K562 (cell line): ENCODE measurements at regions not wholly inside any gene's neighbourhood (a gene's known extent, or its start where the extent isn't known, plus 50 kb on each side); places are given as distances from the start of the nearest gene placed in this dataset.

Experiments used
- ATAC-seq: fragments of 200-7000 bp; cut with Tn5 transposase; 3 replicates; pipeline ENCODE4 v1.9.1; 2020; ENCODE audit warnings: moderate library complexity
- BruUV-seq: library from RNA; stranded (reverse); fragments of 400-500 nt; replicated peaks from 2 replicates; lab custom pipeline; 2021; lab: Mats Ljungman, UMichigan
- CTCF ChIA-PET: fragments of 300-600 bp; formaldehyde crosslinking; extraction: SDS; loops from one replicate; lab custom pipeline; 2021; ENCODE audit warnings: low intra/inter-chr PET ratio; lab: Yijun Ruan, JAX
- POLR2A ChIA-PET: fragments of 300-600, 350-650 bp; sonication (Branson Sonifier 250); formaldehyde crosslinking; extraction: SDS; loops from one replicate; lab custom pipeline; 2021; ENCODE audit warnings: antibody characterized with exemption, inconsistent platforms; lab: Yijun Ruan, JAX
- DNase-seq, 4 experiments: peaks; one replicate each; pipeline versions ENCODE4 v3.0.0 to v3.0.0-alpha.2; 2011 to 2018; ENCODE audit warnings: low spot score in 3 of 4, mixed read lengths in 3 of 4; ENCODE audit errors: extremely low read depth in 1 of 4
- FAIRE-seq: peaks from 2 replicates; lab custom pipeline; 2011; peaks lifted over from hg19 to GRCh38; lab: Jason Lieb, UNC
- H2AFZ ChIP-seq: 2 replicates; pipeline ENCODE4 v1.6.0; 2011; ENCODE audit warnings: low read depth, low read length, control low read depth, inconsistent platforms
- H3K27ac ChIP-seq: fragments of 200-600 bp; 3 replicates; pipeline ENCODE4 v1.8.0; 2011; ENCODE audit warnings: low read depth, mild to moderate bottlenecking, control low read depth, inconsistent platforms, low read length, moderate library complexity, mixed read lengths; ENCODE audit errors: extremely low read depth
- H3K27me3 ChIP-seq, 2 experiments: fragments of 300-600 bp in 1 of 2; 2 replicates in 1 of 2; 3 replicates in 1 of 2; pipeline versions ENCODE4 v1.6.0 to v1.8.0; 2011; ENCODE audit warnings: inconsistent platforms in 2 of 2, low read length in 2 of 2, mild to moderate bottlenecking in 1 of 2, mixed read lengths in 1 of 2, moderate library complexity in 1 of 2; ENCODE audit not compliant: control insufficient read depth in 2 of 2, insufficient read depth in 2 of 2
- H3K36me3 ChIP-seq: fragments of 300-600 bp; 3 replicates; pipeline ENCODE4 v1.8.0; 2011; ENCODE audit warnings: mild to moderate bottlenecking, low read length, inconsistent platforms; ENCODE audit not compliant: control insufficient read depth, insufficient read depth
- H3K4me1 ChIP-seq, 2 experiments: fragments of 200-600 bp in 1 of 2; replicated peaks in 1 of 2; 2 replicates in 1 of 2; 3 replicates in 1 of 2; pipeline versions ENCODE4 v1.5.1 to v1.8.0; 2011; ENCODE audit warnings: inconsistent platforms in 2 of 2, low read length in 2 of 2, mild to moderate bottlenecking in 1 of 2, mixed read lengths in 1 of 2, moderate library complexity in 1 of 2; ENCODE audit not compliant: control insufficient read depth in 2 of 2, insufficient read depth in 2 of 2
- H3K4me2 ChIP-seq: 2 replicates; pipeline ENCODE4 v1.6.1; 2011; ENCODE audit warnings: low read length, control low read depth, inconsistent platforms, mixed read lengths; ENCODE audit not compliant: insufficient read depth
- H3K4me3 ChIP-seq: fragments of 200-600 bp; sonication (generic), shearing (Covaris generic); 2 replicates; pipeline ENCODE4 v1.5.1; 2016; ENCODE audit warnings: control low read depth, inconsistent platforms
- H3K79me2 ChIP-seq: fragments of 200-600 bp; 3 replicates; pipeline ENCODE4 v1.8.0; 2011; ENCODE audit warnings: low read length, inconsistent platforms; ENCODE audit not compliant: control insufficient read depth, insufficient read depth
- H3K9ac ChIP-seq, 2 experiments: 2 replicates each; pipeline versions ENCODE4 v1.6.0 to v1.6.1; 2011; ENCODE audit warnings: low read depth in 2 of 2, low read length in 2 of 2, control low read depth in 1 of 2, inconsistent platforms in 1 of 2, mild to moderate bottlenecking in 1 of 2, mixed read lengths in 1 of 2; ENCODE audit not compliant: insufficient read depth in 1 of 2
- H3K9me1 ChIP-seq: one replicate; pipeline ENCODE4 v1.6.0; 2011; ENCODE audit warnings: inconsistent platforms, mild to moderate bottlenecking, low read length, moderate library complexity; ENCODE audit not compliant: control insufficient read depth, insufficient read depth
- H3K9me3 ChIP-seq: replicated peaks from 2 replicates; pipeline ENCODE4 v1.5.1; 2011; ENCODE audit warnings: low read depth, low read length, inconsistent platforms; ENCODE audit not compliant: control insufficient read depth, insufficient read depth
- H4K20me1 ChIP-seq: replicated peaks from 2 replicates; pipeline ENCODE4 v1.6.1; 2011; ENCODE audit warnings: low read length, inconsistent platforms, mixed read lengths; ENCODE audit not compliant: control insufficient read depth, insufficient read depth
- E2F5 ChIP-seq: sonication (generic); formaldehyde crosslinking; IDR thresholded peaks from 2 replicates; pipeline ENCODE4 v1.8.0; 2022; ENCODE audit warnings: mild to moderate bottlenecking, missing genetic modification reagents
- GABPB1 ChIP-seq: sonication (generic); formaldehyde crosslinking; IDR thresholded peaks from 2 replicates; pipeline ENCODE4 v1.8.0; 2022; ENCODE audit warnings: mild to moderate bottlenecking, missing genetic modification reagents
- THRB ChIP-seq: fragments of 450-650 bp; formaldehyde crosslinking; conservative IDR thresholded peaks from 2 replicates; pipeline ENCODE4 v1.4.0; 2022; ENCODE audit warnings: mild to moderate bottlenecking, missing genetic modification characterization
- ZNF140 ChIP-seq: fragments of 250-450 bp; sonication (Bioruptor Pico); IDR thresholded peaks from 2 replicates; pipeline ENCODE4 v1.8.0; 2021; ENCODE audit warnings: moderate library complexity, mild to moderate bottlenecking, inconsistent platforms
- ZNF280B ChIP-seq: fragments of 250-450 bp; sonication (Bioruptor Pico); IDR thresholded peaks from 2 replicates; pipeline ENCODE4 v1.5.1; 2021; ENCODE audit warnings: mild to moderate bottlenecking
- WGBS: fragments of 100-300 bp; shearing (Covaris generic); methylation state at CpG from one replicate; pipeline ENCODE4 v1.1.6; 2016; ENCODE audit warnings: low coverage, mixed read lengths; ENCODE audit not compliant: insufficient coverage; ENCODE audit errors: missing lambda C conversion rate; 5-methylcytosine and 5-hydroxymethylcytosine counted together
- in situ Hi-C: fragments of 300-500 bp; cut with MboI; formaldehyde crosslinking; loops from 4 replicates; pipeline ENCODE4 v1.15.0; 2018; ENCODE audit warnings: inconsistent platforms, mixed read lengths
- intact Hi-C: fragments of 100-400 bp; cut with micrococcal nuclease; formaldehyde crosslinking; loops from 2 replicates; pipeline ENCODE4 v1.14.2; 2022

- CTCF ChIA-PET: no interaction called here
- POLR2A ChIA-PET: no interaction called here
Observed at GRCh38 chr3:153463895-153464294, 301.9 kb downstream of the RAP2B start.

GRCh38 chr3:153469162-153469561 lies 307.1 kb downstream of the RAP2B start:
- Histone ChIP-seq H3K27me3 (no peaks in the 10 kb centered on the region), H3K4me1 (no peaks in the 10 kb centered on the region), H3K4me2 (no peak overlapping the region), H3K4me3 (no peak overlapping the region), H3K9ac (no peak overlapping the region), H2AFZ (no peak overlapping the region), H3K9me1 (no peaks in the 10 kb centered on the region), H3K27ac (no peak overlapping the region), H3K36me3 (no peaks in the 10 kb centered on the region), H3K9me3 (no peaks in the 10 kb centered on the region), H4K20me1 (no peaks in the 10 kb centered on the region), H3K79me2 (no peaks in the 10 kb centered on the region)
- intact Hi-C loops: no loop called here
- POLR2A ChIA-PET: no interaction called here
- no TSS peak for BruUV-seq
- TF ChIP-seq E2F5 (no peak), ZNF280B (no peak), ZNF140 (no peak)
- CTCF ChIA-PET: no interaction called here
- FAIRE-seq (no peak), ATAC-seq (no peak), DNase-seq (no peak)
- WGBS: 4% methylated on average over 1 of the region's 1 CpG
- in situ Hi-C loops: no loop called here

More at GRCh38 chr3:153463895-153464294, 301.9 kb downstream of the RAP2B start:
- Histone ChIP-seq H3K4me2 (no peak overlapping the region), H3K79me2 (no peaks in the 10 kb centered on the region), H3K9me1 (no peaks in the 10 kb centered on the region), H3K9me3 (no peaks in the 10 kb centered on the region), H3K4me1 (no peaks in the 10 kb centered on the region), H2AFZ (no peak overlapping the region), H3K9ac (no peak overlapping the region), H4K20me1 (no peaks in the 10 kb centered on the region), H3K4me3 (no peak overlapping the region), H3K27ac (no peak overlapping the region), H3K36me3 (no peaks in the 10 kb centered on the region), H3K27me3 (no peaks in the 10 kb centered on the region)
- intact Hi-C loops (no loop called here), in situ Hi-C loops (no loop called here)
- DNase-seq (no peak), FAIRE-seq (no peak), ATAC-seq (no peak)
- 6% methylated on average over 3 of the region's 3 CpGs for WGBS
- TF ChIP-seq GABPB1: no peak
- no peak for TF ChIP-seq THRB (CRISPR knock-in tag)
- no TSS peak for BruUV-seq
